Left lung (tissue), 4 donors: ENCODE measurements at regions not wholly inside any gene's neighbourhood (a gene's known extent, or its start where the extent isn't known, plus 50 kb on each side); places are given as distances from the start of the nearest gene placed in this dataset.

Experiments used
- ATAC-seq: fragments of 200-7000 bp; cut with Tn5 transposase; one replicate; pipeline ENCODE4 v1.9.1; 2020; ENCODE audit warnings: moderate library complexity
- DNase-seq, 4 donors: peaks; one replicate each; pipeline ENCODE4 v3.0.0-alpha.2; 2013 to 2020
- H3K27ac ChIP-seq, 2 donors: fragments of 200-600 bp; sonication (generic) in 1 of 2; one replicate each; pipeline versions ENCODE4 v1.5.0 to v1.8.0; 2020 to 2021
- H3K27me3 ChIP-seq, 2 donors: fragments of 200-600 bp; sonication (generic) in 1 of 2; one replicate each; pipeline versions ENCODE4 v1.5.0 to v1.8.0; 2020 to 2021
- H3K36me3 ChIP-seq, 2 donors: fragments of 200-600 bp; sonication (generic) in 1 of 2; one replicate each; pipeline versions ENCODE4 v1.5.0 to v1.8.0; 2020 to 2021
- H3K4me1 ChIP-seq, 2 donors: fragments of 200-600 bp; one replicate each; pipeline ENCODE4 v1.8.0; 2021
- H3K4me3 ChIP-seq, 2 donors: fragments of 200-600 bp; sonication (generic) in 1 of 2; one replicate each; pipeline versions ENCODE4 v1.5.0 to v1.8.0; 2020 to 2021; ENCODE audit warnings: mild to moderate bottlenecking in 1 of 2
- H3K9me3 ChIP-seq, 2 donors: fragments of 200-600 bp; sonication (generic) in 1 of 2; one replicate each; pipeline versions ENCODE4 v1.5.0 to v1.8.0; 2020 to 2021
- CTCF ChIP-seq, 2 donors: fragments of 200-600 bp; sonication (generic) in 1 of 2; IDR thresholded peaks; one replicate each; pipeline versions ENCODE4 v1.5.0 to v1.8.0; 2021; ENCODE audit warnings: antibody characterized with exemption in 2 of 2
- intact Hi-C, 2 donors: fragments of 100-400 bp; cut with DNase I; formaldehyde crosslinking; loops; one replicate each; pipeline versions ENCODE4 v1.11.2 to v1.14.2; 2022
- donor health status: DM: no; HTN: yes; CAD: no.
- donor health status: DM: no; HTN: no; CAD: no.

DNA sequence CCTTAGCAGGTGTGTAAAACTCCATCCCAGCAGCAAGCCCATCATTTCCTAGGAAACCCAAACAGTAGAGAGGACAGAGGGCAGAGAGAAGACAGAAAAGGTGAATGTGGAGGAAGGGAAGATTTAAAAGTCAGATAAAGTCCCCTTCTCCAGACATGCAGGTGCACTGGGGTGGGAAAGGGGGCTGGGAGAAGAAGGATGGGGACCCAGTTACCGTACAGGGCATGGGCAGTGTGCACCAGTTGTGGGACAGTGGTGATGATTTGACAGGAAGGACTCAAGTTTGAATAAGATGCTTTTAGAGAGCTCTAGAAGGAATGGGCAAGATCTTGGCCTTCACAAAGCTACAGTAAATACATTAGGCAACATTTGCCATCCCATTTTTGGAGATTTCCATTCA, 110.7 kb upstream of the PLXNA4 start:
- Histone ChIP-seq H3K9me3 (peaks cover 0 to 7% of the 10 kb centered on the region in 2 donors), H3K27ac (no peak overlapping the region), H3K4me3 (no peak overlapping the region), H3K36me3 (no peaks in the 10 kb centered on the region), H3K4me1 (no peaks in the 10 kb centered on the region), H3K27me3 (no peaks in the 10 kb centered on the region)
- intact Hi-C loops: no loop called here
- TF ChIP-seq CTCF (IDR thresholded peaks at IDR 0.05): no peak
- DNase-seq (no peak), ATAC-seq (no peak)

- no peak for TF ChIP-seq CTCF (IDR thresholded peaks at IDR 0.05)
- intact Hi-C loops: no loop called here
- ATAC-seq: no peak
Measured at GRCh38 chr7:132685277-132685676, 109.0 kb upstream of the PLXNA4 start.

DNA sequence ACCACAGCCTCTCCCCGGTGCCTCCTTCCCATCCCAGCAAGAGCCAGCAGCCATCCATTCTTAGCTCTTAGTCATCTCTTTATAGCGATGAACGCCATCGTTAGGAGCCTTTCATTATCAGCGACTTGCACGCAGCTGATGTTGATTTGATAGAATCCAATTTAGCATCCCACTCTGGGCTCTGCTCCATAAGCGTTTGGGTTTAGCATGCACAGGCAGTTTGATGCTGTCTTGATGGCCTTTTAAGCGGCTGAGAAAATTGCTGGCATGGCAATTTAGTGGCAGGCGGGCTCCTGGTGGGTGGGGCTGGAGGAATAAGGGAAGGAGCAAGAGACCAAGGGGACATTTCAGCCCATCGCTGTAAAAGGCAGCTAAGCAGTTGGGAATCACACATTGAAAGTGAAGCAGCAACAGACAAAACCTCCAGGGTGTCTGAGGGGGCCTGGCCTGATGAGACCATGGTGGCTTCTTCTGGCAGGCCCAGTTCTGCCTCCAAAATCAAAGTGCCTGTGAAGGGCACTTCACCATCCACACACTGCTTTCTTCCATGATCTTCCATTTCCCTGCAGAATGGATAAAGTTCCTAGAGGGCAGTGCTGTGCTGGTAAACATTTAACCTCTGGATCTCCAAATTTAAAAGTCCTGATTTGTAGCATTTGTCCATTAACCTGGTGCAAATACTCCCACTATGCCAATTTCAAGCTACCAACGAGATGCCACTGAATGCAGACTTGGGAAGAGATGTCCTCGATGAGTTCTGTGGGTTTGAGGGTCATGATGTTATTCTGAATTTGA, 107.8 kb upstream of the PLXNA4 start:
- no peak for ATAC-seq
- no peak for DNase-seq
- no peak overlapping the region for H3K27ac ChIP-seq
- no peaks in the 10 kb centered on the region for H3K36me3 ChIP-seq
- no peak for TF ChIP-seq CTCF (IDR thresholded peaks at IDR 0.05)
- H3K27me3 ChIP-seq: no peaks in the 10 kb centered on the region
- no peaks in the 10 kb centered on the region for H3K4me1 ChIP-seq
- intact Hi-C loops: no loop called here
- H3K4me3 ChIP-seq: no peak overlapping the region
- H3K9me3 ChIP-seq: peaks cover 0 to 7% of the 10 kb centered on the region in 2 donors

More at GRCh38 chr7:132685277-132685676, 109.0 kb upstream of the PLXNA4 start:
- no peaks in the 10 kb centered on the region for H3K27me3 ChIP-seq
- H3K36me3 ChIP-seq: no peaks in the 10 kb centered on the region
- H3K9me3 ChIP-seq: peaks cover 0 to 7% of the 10 kb centered on the region in 2 donors
- no peaks in the 10 kb centered on the region for H3K4me1 ChIP-seq
- no peak overlapping the region for H3K4me3 ChIP-seq
- no peak overlapping the region for H3K27ac ChIP-seq
- no peak for DNase-seq

GRCh38 chr7:132681951-132682350, 105.7 kb upstream of the PLXNA4 start:
- H3K36me3 ChIP-seq: no peaks in the 10 kb centered on the region
- peaks cover 0 to 7% of the 10 kb centered on the region in 2 donors for H3K9me3 ChIP-seq
- ATAC-seq (no peak), DNase-seq (no peak)
- no peak overlapping the region for H3K27ac ChIP-seq
- no peak overlapping the region for H3K4me3 ChIP-seq
- H3K27me3 ChIP-seq: no peaks in the 10 kb centered on the region
- no peaks in the 10 kb centered on the region for H3K4me1 ChIP-seq
- intact Hi-C loops: no loop called here
- TF ChIP-seq CTCF (IDR thresholded peaks at IDR 0.05): no peak

GRCh38 chr7:132680590-132680989, 104.3 kb upstream of the PLXNA4 start:
- Histone ChIP-seq H3K27ac (no peak overlapping the region), H3K9me3 (peaks cover 0 to 1% of the 10 kb centered on the region in 2 donors), H3K4me3 (no peak overlapping the region), H3K27me3 (no peaks in the 10 kb centered on the region), H3K4me1 (no peaks in the 10 kb centered on the region), H3K36me3 (no peaks in the 10 kb centered on the region)
- TF ChIP-seq CTCF (IDR thresholded peaks at IDR 0.05): no peak
- intact Hi-C loops: no loop called here
- no peak for ATAC-seq
- no peak for DNase-seq
